ENCODE measurements at regions not wholly inside any gene's neighbourhood (a gene's known extent, or its start where the extent isn't known, plus 50 kb on each side); places are given as distances from the start of the nearest gene placed in this dataset.

- no peak for ATAC-seq
- H3K4me3 Mint-ChIP-seq = no peak overlapping the region
- no peaks in the 10 kb centered on the region for H3K36me3 Mint-ChIP-seq (ENCODE audit: insufficient read depth)
- no peak for DNase-seq
- peaks cover 18% of the 10 kb centered on the region for H3K9me3 Mint-ChIP-seq
- no peaks in the 10 kb centered on the region for H3K27me3 Mint-ChIP-seq (ENCODE audit: low read depth)
- no peaks in the 10 kb centered on the region for H3K4me1 Mint-ChIP-seq (ENCODE audit: low read depth)
These were observed 168.8 kb upstream of the ZFP42 start for GRCh38 chr4:187826725-187827124.

GRCh38 chr4:187827631-187828030, 167.9 kb upstream of the ZFP42 start:
- Mint-ChIP-seq H3K4me3 (no peak overlapping the region), H3K27me3 (ENCODE audit: low read depth) (no peaks in the 10 kb centered on the region), H3K9me3 (peaks cover 18% of the 10 kb centered on the region), H3K36me3 (ENCODE audit: insufficient read depth) (no peaks in the 10 kb centered on the region), H3K4me1 (ENCODE audit: low read depth) (no peaks in the 10 kb centered on the region)
- DNase-seq (no peak), ATAC-seq (no peak)

- DNase-seq (no peak), ATAC-seq (no peak)
- no peaks in the 10 kb centered on the region for H3K4me1 Mint-ChIP-seq (ENCODE audit: low read depth)
- H3K27me3 Mint-ChIP-seq (ENCODE audit: low read depth) = no peaks in the 10 kb centered on the region
- H3K36me3 Mint-ChIP-seq (ENCODE audit: insufficient read depth) = no peaks in the 10 kb centered on the region
- H3K9me3 Mint-ChIP-seq = peaks cover 5% of the 10 kb centered on the region
- H3K4me3 Mint-ChIP-seq = no peak overlapping the region
These were observed 155.8 kb upstream of the ZFP42 start for GRCh38 chr4:187839765-187840164.

GRCh38 chr4:187840814-187841213, 154.8 kb upstream of the ZFP42 start:
- H3K4me3 Mint-ChIP-seq = no peak overlapping the region
- DNase-seq (no peak), ATAC-seq (no peak)
- peaks cover 5% of the 10 kb centered on the region for H3K9me3 Mint-ChIP-seq
- no peaks in the 10 kb centered on the region for H3K4me1 Mint-ChIP-seq (ENCODE audit: low read depth)
- no peaks in the 10 kb centered on the region for H3K27me3 Mint-ChIP-seq (ENCODE audit: low read depth)
- no peaks in the 10 kb centered on the region for H3K36me3 Mint-ChIP-seq (ENCODE audit: insufficient read depth)

GRCh38 chr4:187849556-187850225, 145.9 kb upstream of the ZFP42 start:
- H3K4me3 Mint-ChIP-seq = no peak overlapping the region
- DNase-seq = no peak
- H3K9me3 Mint-ChIP-seq = peaks cover 7% of the 10 kb centered on the region
- H3K36me3 Mint-ChIP-seq (ENCODE audit: insufficient read depth) = no peaks in the 10 kb centered on the region
- ATAC-seq = no peak
- no peaks in the 10 kb centered on the region for H3K4me1 Mint-ChIP-seq (ENCODE audit: low read depth)
- H3K27me3 Mint-ChIP-seq (ENCODE audit: low read depth) = no peaks in the 10 kb centered on the region

GRCh38 chr4:187865914-187866313, 129.7 kb upstream of the ZFP42 start:
- no peaks in the 10 kb centered on the region for H3K36me3 Mint-ChIP-seq (ENCODE audit: insufficient read depth)
- no peaks in the 10 kb centered on the region for H3K4me1 Mint-ChIP-seq (ENCODE audit: low read depth)
- H3K4me3 Mint-ChIP-seq = no peak overlapping the region
- ATAC-seq (no peak), DNase-seq (no peak)
- peaks cover 12% of the 10 kb centered on the region for H3K9me3 Mint-ChIP-seq
- no peaks in the 10 kb centered on the region for H3K27me3 Mint-ChIP-seq (ENCODE audit: low read depth)

- DNase-seq (no peak), ATAC-seq (no peak)
- Mint-ChIP-seq H3K9me3 (peaks cover 3% of the 10 kb centered on the region), H3K36me3 (ENCODE audit: insufficient read depth) (no peaks in the 10 kb centered on the region), H3K27me3 (ENCODE audit: low read depth) (no peaks in the 10 kb centered on the region), H3K4me1 (ENCODE audit: low read depth) (no peaks in the 10 kb centered on the region), H3K4me3 (no peak overlapping the region)
These were observed 112.5 kb upstream of the ZFP42 start for GRCh38 chr4:187883049-187883448.

GRCh38 chr4:187883836-187884475, 111.6 kb upstream of the ZFP42 start:
- Mint-ChIP-seq H3K36me3 (ENCODE audit: insufficient read depth) (no peaks in the 10 kb centered on the region), H3K9me3 (peaks cover 6% of the 10 kb centered on the region), H3K4me3 (no peak overlapping the region), H3K27me3 (ENCODE audit: low read depth) (no peaks in the 10 kb centered on the region), H3K4me1 (ENCODE audit: low read depth) (no peaks in the 10 kb centered on the region)
- DNase-seq (no peak), ATAC-seq (no peak)

- Mint-ChIP-seq H3K4me3 (no peak overlapping the region), H3K36me3 (ENCODE audit: insufficient read depth) (no peaks in the 10 kb centered on the region), H3K4me1 (ENCODE audit: low read depth) (no peaks in the 10 kb centered on the region), H3K9me3 (peaks cover 11% of the 10 kb centered on the region), H3K27me3 (ENCODE audit: low read depth) (no peaks in the 10 kb centered on the region)
- DNase-seq = no peak
- no peak for ATAC-seq
These were observed 107.7 kb upstream of the ZFP42 start for GRCh38 chr4:187887906-187888305.

GRCh38 chr4:187889651-187890050, 105.9 kb upstream of the ZFP42 start:
- Mint-ChIP-seq H3K27me3 (ENCODE audit: low read depth) (no peaks in the 10 kb centered on the region), H3K9me3 (peaks cover 18% of the 10 kb centered on the region), H3K4me3 (no peak overlapping the region), H3K36me3 (ENCODE audit: insufficient read depth) (no peaks in the 10 kb centered on the region), H3K4me1 (ENCODE audit: low read depth) (no peaks in the 10 kb centered on the region)
- DNase-seq (no peak), ATAC-seq (no peak)

- Mint-ChIP-seq H3K36me3 (ENCODE audit: insufficient read depth) (no peaks in the 10 kb centered on the region), H3K27me3 (ENCODE audit: low read depth) (no peaks in the 10 kb centered on the region), H3K4me1 (ENCODE audit: low read depth) (no peaks in the 10 kb centered on the region), H3K9me3 (peaks cover 14% of the 10 kb centered on the region), H3K4me3 (no peak overlapping the region)
- ATAC-seq (no peak), DNase-seq (no peak)
These were observed 102.2 kb upstream of the ZFP42 start for GRCh38 chr4:187893418-187893817.

- peaks cover 20% of the 10 kb centered on the region for H3K9me3 Mint-ChIP-seq
- DNase-seq (no peak), ATAC-seq (no peak)
- no peak overlapping the region for H3K4me3 Mint-ChIP-seq
- no peaks in the 10 kb centered on the region for H3K36me3 Mint-ChIP-seq (ENCODE audit: insufficient read depth)
- no peaks in the 10 kb centered on the region for H3K4me1 Mint-ChIP-seq (ENCODE audit: low read depth)
- no peaks in the 10 kb centered on the region for H3K27me3 Mint-ChIP-seq (ENCODE audit: low read depth)
These were observed 92.5 kb upstream of the ZFP42 start for GRCh38 chr4:187903106-187903505.

GRCh38 chr4:187903700-187904099, 91.9 kb upstream of the ZFP42 start:
- no peak for ATAC-seq
- Mint-ChIP-seq H3K9me3 (peaks cover 20% of the 10 kb centered on the region), H3K36me3 (ENCODE audit: insufficient read depth) (no peaks in the 10 kb centered on the region), H3K4me3 (no peak overlapping the region), H3K27me3 (ENCODE audit: low read depth) (no peaks in the 10 kb centered on the region), H3K4me1 (ENCODE audit: low read depth) (no peaks in the 10 kb centered on the region)
- no peak for DNase-seq

- ATAC-seq = no peak
- no peaks in the 10 kb centered on the region for H3K36me3 Mint-ChIP-seq (ENCODE audit: insufficient read depth)
These were observed 87.5 kb upstream of the ZFP42 start for GRCh38 chr4:187908079-187908561.

GRCh38 chr4:187908731-187909130, 86.8 kb upstream of the ZFP42 start:
- no peak for DNase-seq
- H3K9me3 Mint-ChIP-seq = peaks cover 2% of the 10 kb centered on the region
- no peak overlapping the region for H3K4me3 Mint-ChIP-seq
- ATAC-seq = no peak
- H3K27me3 Mint-ChIP-seq (ENCODE audit: low read depth) = no peaks in the 10 kb centered on the region
- H3K36me3 Mint-ChIP-seq (ENCODE audit: insufficient read depth) = no peaks in the 10 kb centered on the region
- no peaks in the 10 kb centered on the region for H3K4me1 Mint-ChIP-seq (ENCODE audit: low read depth)

More at GRCh38 chr4:187908079-187908561, 87.5 kb upstream of the ZFP42 start:
- Mint-ChIP-seq H3K4me3 (no peak overlapping the region), H3K4me1 (ENCODE audit: low read depth) (no peaks in the 10 kb centered on the region), H3K9me3 (no peaks in the 10 kb centered on the region), H3K27me3 (ENCODE audit: low read depth) (no peaks in the 10 kb centered on the region)
- DNase-seq = no peak
